ENCODE measurements at regions not wholly inside any gene's neighbourhood (a gene's known extent, or its start where the extent isn't known, plus 50 kb on each side); places are given as distances from the start of the nearest gene placed in this dataset.

DNA sequence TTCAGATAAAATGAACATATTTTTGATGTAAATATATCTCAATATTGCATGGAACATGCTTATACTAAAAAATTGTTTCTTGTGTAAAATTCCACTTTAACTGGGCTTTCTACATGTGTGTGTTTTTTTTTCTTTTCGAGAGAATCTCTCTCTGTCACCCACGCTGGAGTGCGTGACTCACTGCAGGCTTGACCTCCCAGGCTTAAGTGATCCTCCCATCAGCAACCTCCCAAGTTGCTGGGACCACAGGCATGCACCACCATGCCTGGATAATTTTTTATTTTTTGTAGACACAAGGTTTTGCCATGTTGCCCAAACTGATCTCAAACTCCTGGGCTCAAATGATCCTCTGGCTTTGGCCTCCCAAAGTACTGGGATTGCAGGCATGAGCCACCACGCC is 254.6 kb downstream of the LOXHD1 start:
- no peak overlapping the region for H3K4me3 ChIP-seq (ENCODE audit: low read length)
- H3K36me3 ChIP-seq (ENCODE audit: control insufficient read depth, insufficient read depth, low read length): no peaks in the 10 kb centered on the region
- no peak overlapping the region for H3K27ac ChIP-seq (ENCODE audit: low read length)
- no peaks in the 10 kb centered on the region for H3K27me3 ChIP-seq (ENCODE audit: control insufficient read depth, insufficient read depth, low read length)
- no peak for DNase-seq (ENCODE audit: low read depth, low spot score)
- H3K9me3 ChIP-seq (ENCODE audit: control insufficient read depth, insufficient read depth, low read length): no peaks in the 10 kb centered on the region
- WGBS (ENCODE audit: insufficient coverage, insufficient read length): no CpG with 5 or more reads among the region's 4 CpGs
- H3K4me1 ChIP-seq (ENCODE audit: control insufficient read depth, insufficient read depth, low read length): peaks cover 1% of the 10 kb centered on the region; the same call in 1 of the 2 replicates

DNA sequence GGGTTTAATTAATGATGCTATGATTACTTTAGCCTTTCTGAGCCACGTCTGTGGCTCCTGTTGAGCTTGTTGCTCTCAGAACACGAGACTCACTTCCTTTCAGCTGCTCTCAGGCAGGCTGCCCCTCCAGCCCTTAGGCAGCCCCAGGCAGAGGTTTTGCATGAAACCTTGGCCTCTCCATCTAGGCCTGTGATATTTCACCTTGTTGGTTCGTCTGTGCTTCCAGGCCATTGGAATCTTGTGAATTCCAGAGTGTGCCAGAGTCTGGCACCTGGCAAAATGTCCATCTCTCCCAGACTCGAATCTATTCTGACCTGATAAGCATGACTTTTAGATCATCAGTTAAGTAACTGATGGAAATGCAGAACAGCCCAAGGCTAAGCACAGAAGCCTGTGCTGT is 254.1 kb downstream of the LOXHD1 start:
- no peak for DNase-seq (ENCODE audit: low read depth, low spot score)
- Histone ChIP-seq H3K27ac (ENCODE audit: low read length) (no peak overlapping the region), H3K4me3 (ENCODE audit: low read length) (no peak overlapping the region), H3K36me3 (ENCODE audit: control insufficient read depth, insufficient read depth, low read length) (no peaks in the 10 kb centered on the region), H3K4me1 (ENCODE audit: control insufficient read depth, insufficient read depth, low read length) (peaks cover 1% of the 10 kb centered on the region; the same call in 1 of the 2 replicates), H3K27me3 (ENCODE audit: control insufficient read depth, insufficient read depth, low read length) (no peaks in the 10 kb centered on the region), H3K9me3 (ENCODE audit: control insufficient read depth, insufficient read depth, low read length) (no peaks in the 10 kb centered on the region)
- no CpG with 5 or more reads among the region's 4 CpGs for WGBS (ENCODE audit: insufficient coverage, insufficient read length)

- H3K27ac ChIP-seq (ENCODE audit: low read length): no peak overlapping the region
- H3K4me3 ChIP-seq (ENCODE audit: low read length): no peak overlapping the region
- no CpG with 5 or more reads among the region's 9 CpGs for WGBS (ENCODE audit: insufficient coverage, insufficient read length)
- H3K27me3 ChIP-seq (ENCODE audit: control insufficient read depth, insufficient read depth, low read length): no peaks in the 10 kb centered on the region
- H3K4me1 ChIP-seq (ENCODE audit: control insufficient read depth, insufficient read depth, low read length): peaks cover 1% of the 10 kb centered on the region; the same call in 1 of the 2 replicates
- no peaks in the 10 kb centered on the region for H3K36me3 ChIP-seq (ENCODE audit: control insufficient read depth, insufficient read depth, low read length)
- no peak for DNase-seq (ENCODE audit: low read depth, low spot score)
- no peaks in the 10 kb centered on the region for H3K9me3 ChIP-seq (ENCODE audit: control insufficient read depth, insufficient read depth, low read length)
Observed at GRCh38 chr18:46405832-46406538, 251.0 kb downstream of the LOXHD1 start.

DNA sequence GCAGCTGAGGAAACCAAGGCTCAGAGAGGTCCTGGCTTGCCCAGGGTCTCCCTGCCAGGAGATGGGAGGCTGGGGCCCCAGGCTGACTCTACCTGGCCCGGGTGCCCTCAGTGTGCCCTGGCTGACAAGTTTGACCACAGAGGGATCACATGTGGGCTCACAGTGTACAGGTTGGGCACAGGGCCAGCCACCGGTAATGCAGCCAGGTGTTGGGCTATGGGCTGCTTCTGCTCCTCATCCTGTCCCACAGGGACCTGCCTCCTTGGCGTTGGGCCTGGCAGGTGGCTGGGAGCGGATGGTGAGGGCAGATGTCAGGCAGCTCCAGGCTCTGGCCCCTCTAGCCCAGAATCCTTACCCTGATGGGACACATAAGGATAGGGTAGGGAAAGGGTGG is 250.5 kb downstream of the LOXHD1 start:
- no peak for DNase-seq (ENCODE audit: low read depth, low spot score)
- H3K9me3 ChIP-seq (ENCODE audit: control insufficient read depth, insufficient read depth, low read length): no peaks in the 10 kb centered on the region
- no peak overlapping the region for H3K27ac ChIP-seq (ENCODE audit: low read length)
- no peaks in the 10 kb centered on the region for H3K36me3 ChIP-seq (ENCODE audit: control insufficient read depth, insufficient read depth, low read length)
- H3K4me1 ChIP-seq (ENCODE audit: control insufficient read depth, insufficient read depth, low read length): peaks cover 1% of the 10 kb centered on the region; the same call in 1 of the 2 replicates
- no CpG with 5 or more reads among the region's 4 CpGs for WGBS (ENCODE audit: insufficient coverage, insufficient read length)
- H3K27me3 ChIP-seq (ENCODE audit: control insufficient read depth, insufficient read depth, low read length): no peaks in the 10 kb centered on the region
- H3K4me3 ChIP-seq (ENCODE audit: low read length): no peak overlapping the region

GRCh38 chr18:46407486-46408166 is 249.4 kb downstream of the LOXHD1 start:
- Histone ChIP-seq H3K27me3 (ENCODE audit: control insufficient read depth, insufficient read depth, low read length) (no peaks in the 10 kb centered on the region), H3K9me3 (ENCODE audit: control insufficient read depth, insufficient read depth, low read length) (no peaks in the 10 kb centered on the region), H3K27ac (ENCODE audit: low read length) (no peak overlapping the region), H3K4me1 (ENCODE audit: control insufficient read depth, insufficient read depth, low read length) (peaks cover 8% of the 10 kb centered on the region), H3K36me3 (ENCODE audit: control insufficient read depth, insufficient read depth, low read length) (no peaks in the 10 kb centered on the region), H3K4me3 (ENCODE audit: low read length) (no peak overlapping the region)
- no CpG with 5 or more reads among the region's 6 CpGs for WGBS (ENCODE audit: insufficient coverage, insufficient read length)
- DNase-seq (ENCODE audit: low read depth, low spot score): no peak

DNA sequence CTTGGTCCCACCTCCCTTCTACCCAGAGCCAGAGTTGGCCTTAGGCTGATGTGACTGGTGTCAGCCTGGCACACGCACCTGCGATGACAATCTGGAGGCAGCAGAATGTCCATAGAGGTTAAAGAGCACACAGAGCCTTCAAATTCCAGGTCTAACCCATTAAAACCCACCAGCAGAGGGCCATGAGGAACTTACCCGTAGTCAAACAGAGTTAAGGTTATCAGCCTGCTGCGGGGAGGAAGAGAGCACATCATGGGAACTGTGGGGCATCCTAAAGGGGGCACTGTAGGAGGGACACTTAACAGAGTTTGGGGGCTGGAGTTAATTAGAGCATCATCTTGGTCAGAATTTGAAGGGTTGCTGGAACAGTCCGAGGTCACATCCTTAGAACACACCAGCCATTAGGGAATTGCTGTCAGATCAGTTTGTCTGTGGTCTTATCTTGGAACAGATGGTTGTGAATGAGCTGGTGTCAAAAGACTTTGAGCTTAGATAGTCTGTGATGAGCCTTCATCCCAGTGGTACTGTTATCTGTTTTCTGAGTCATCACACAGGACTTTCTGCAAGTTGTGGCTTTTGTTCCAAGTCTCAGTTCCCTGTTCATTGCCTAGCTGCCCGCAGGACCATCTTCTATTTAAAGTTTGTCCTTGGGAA is 248.6 kb downstream of the LOXHD1 start:
- H3K27me3 ChIP-seq (ENCODE audit: control insufficient read depth, insufficient read depth, low read length): no peaks in the 10 kb centered on the region
- no CpG with 5 or more reads among the region's 6 CpGs for WGBS (ENCODE audit: insufficient coverage, insufficient read length)
- no peak for DNase-seq (ENCODE audit: low read depth, low spot score)
- H3K27ac ChIP-seq (ENCODE audit: low read length): no peak overlapping the region
- peaks cover 10% of the 10 kb centered on the region for H3K4me1 ChIP-seq (ENCODE audit: control insufficient read depth, insufficient read depth, low read length)
- no peaks in the 10 kb centered on the region for H3K36me3 ChIP-seq (ENCODE audit: control insufficient read depth, insufficient read depth, low read length)
- H3K9me3 ChIP-seq (ENCODE audit: control insufficient read depth, insufficient read depth, low read length): no peaks in the 10 kb centered on the region
- H3K4me3 ChIP-seq (ENCODE audit: low read length): no peak overlapping the region

DNA sequence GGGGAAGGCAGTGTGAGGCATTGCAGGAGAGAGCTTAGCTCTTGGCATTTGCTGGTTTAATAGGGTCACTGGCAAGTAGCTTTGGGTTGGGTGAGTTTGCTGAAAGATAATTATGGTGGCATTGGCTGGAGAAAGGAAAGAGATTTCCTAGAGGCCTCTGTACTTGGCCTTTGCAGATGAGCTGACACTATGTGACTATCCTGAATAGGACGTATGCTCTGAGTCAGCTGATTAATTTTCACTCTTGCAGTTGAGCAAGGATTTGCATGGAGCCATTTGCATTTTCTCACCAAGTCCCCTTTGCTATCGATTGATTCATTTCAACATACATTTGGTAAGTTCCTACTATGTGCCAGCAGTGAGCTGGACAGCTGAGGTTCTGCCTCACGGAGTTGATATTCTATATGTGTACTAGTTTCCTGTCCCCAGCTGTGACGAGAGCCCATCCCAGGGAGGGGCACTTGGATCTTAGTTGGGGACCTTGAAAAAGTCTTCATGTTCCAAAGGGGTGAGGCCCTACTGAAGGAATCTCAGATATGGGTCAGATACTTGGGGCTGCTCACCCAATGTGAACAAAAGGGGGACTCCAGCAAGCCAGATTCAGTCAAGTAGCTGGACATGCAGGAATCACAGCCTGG is 245.7 kb downstream of the LOXHD1 start:
- H3K27ac ChIP-seq (ENCODE audit: low read length): no peak overlapping the region
- H3K4me3 ChIP-seq (ENCODE audit: low read length): no peak overlapping the region
- no CpG with 5 or more reads among the region's 4 CpGs for WGBS (ENCODE audit: insufficient coverage, insufficient read length)
- H3K27me3 ChIP-seq (ENCODE audit: control insufficient read depth, insufficient read depth, low read length): no peaks in the 10 kb centered on the region
- DNase-seq (ENCODE audit: low read depth, low spot score): no peak
- H3K4me1 ChIP-seq (ENCODE audit: control insufficient read depth, insufficient read depth, low read length): peaks cover 16% of the 10 kb centered on the region
- H3K9me3 ChIP-seq (ENCODE audit: control insufficient read depth, insufficient read depth, low read length): no peaks in the 10 kb centered on the region
- no peaks in the 10 kb centered on the region for H3K36me3 ChIP-seq (ENCODE audit: control insufficient read depth, insufficient read depth, low read length)

DNA sequence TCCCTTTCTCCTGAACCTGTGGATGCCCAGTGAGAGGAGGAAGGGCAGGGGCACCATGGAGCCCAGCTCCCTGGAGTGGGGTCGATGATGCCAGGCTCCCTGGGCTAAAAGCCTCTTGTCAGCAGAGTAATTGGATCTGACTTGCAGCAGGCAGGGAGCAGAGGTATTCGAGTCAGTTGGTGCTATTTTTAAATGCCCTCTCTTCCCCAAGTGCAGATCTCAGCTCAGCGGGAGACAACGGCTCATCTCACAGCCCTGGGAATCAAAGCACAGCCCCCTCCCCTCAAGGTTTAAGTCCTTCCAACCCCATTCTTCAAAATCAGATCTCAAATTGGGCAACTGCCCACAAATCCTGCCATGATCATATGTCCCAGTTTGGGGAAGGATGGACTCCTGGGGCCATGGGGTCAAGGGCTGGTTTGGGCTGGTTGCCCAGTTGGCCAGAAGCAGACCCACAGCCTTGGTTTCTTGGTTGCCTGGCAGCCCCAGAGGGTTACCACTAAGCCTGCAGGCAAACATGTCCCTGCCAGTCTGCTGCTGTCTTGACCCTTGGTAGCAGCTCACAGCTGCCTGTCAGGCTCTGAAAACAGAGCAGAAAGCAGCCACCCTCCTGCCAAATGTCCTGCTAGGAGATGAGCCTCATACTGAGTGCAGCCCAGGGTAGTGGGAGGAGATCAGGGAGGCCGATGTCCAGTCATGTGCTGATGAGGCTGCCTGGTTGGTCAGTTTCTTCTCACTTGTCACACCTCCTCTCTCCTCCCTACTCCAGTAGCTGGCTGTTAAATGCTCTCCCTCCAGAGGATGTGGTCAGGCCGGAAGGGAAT is 244.9 kb downstream of the LOXHD1 start:
- no peak for DNase-seq (ENCODE audit: low read depth, low spot score)
- Histone ChIP-seq H3K4me1 (ENCODE audit: control insufficient read depth, insufficient read depth, low read length) (peaks cover 16% of the 10 kb centered on the region), H3K9me3 (ENCODE audit: control insufficient read depth, insufficient read depth, low read length) (no peaks in the 10 kb centered on the region), H3K27ac (ENCODE audit: low read length) (no peak overlapping the region), H3K4me3 (ENCODE audit: low read length) (no peak overlapping the region), H3K36me3 (ENCODE audit: control insufficient read depth, insufficient read depth, low read length) (no peaks in the 10 kb centered on the region), H3K27me3 (ENCODE audit: control insufficient read depth, insufficient read depth, low read length) (no peaks in the 10 kb centered on the region)
- no CpG with 5 or more reads among the region's 6 CpGs for WGBS (ENCODE audit: insufficient coverage, insufficient read length)

DNA sequence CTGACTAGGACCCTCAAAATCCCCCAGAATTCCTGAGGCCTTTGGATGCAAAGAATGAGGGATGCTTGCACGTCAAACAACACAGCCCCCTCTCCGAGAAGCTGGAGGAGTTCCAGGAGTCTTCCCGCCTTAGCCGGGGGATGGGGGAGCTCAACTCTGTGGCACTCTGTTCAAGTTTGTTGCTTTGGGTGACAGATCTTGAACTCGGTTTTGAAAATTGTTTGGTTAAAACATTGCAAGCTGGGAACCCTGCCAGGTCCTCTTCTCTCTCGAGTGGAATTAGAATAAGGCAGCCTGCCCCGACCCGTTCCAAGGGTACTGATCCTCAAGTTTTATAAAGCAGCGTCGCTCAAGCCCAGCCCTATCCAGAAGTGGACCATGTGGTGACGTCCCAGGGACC is 244.1 kb downstream of the LOXHD1 start:
- Histone ChIP-seq H3K36me3 (ENCODE audit: control insufficient read depth, insufficient read depth, low read length) (no peaks in the 10 kb centered on the region), H3K27me3 (ENCODE audit: control insufficient read depth, insufficient read depth, low read length) (no peaks in the 10 kb centered on the region), H3K4me3 (ENCODE audit: low read length) (no peak overlapping the region), H3K27ac (ENCODE audit: low read length) (no peak overlapping the region), H3K4me1 (ENCODE audit: control insufficient read depth, insufficient read depth, low read length) (peaks cover 16% of the 10 kb centered on the region), H3K9me3 (ENCODE audit: control insufficient read depth, insufficient read depth, low read length) (no peaks in the 10 kb centered on the region)
- no peak for DNase-seq (ENCODE audit: low read depth, low spot score)
- no CpG with 5 or more reads among the region's 11 CpGs for WGBS (ENCODE audit: insufficient coverage, insufficient read length)

- H3K27ac ChIP-seq (ENCODE audit: low read length): no peak overlapping the region
- no CpG with 5 or more reads among the region's 3 CpGs for WGBS (ENCODE audit: insufficient coverage, insufficient read length)
- H3K4me1 ChIP-seq (ENCODE audit: control insufficient read depth, insufficient read depth, low read length): peaks cover 16% of the 10 kb centered on the region
- H3K4me3 ChIP-seq (ENCODE audit: low read length): no peak overlapping the region
- no peaks in the 10 kb centered on the region for H3K27me3 ChIP-seq (ENCODE audit: control insufficient read depth, insufficient read depth, low read length)
- H3K36me3 ChIP-seq (ENCODE audit: control insufficient read depth, insufficient read depth, low read length): no peaks in the 10 kb centered on the region
- no peak for DNase-seq (ENCODE audit: low read depth, low spot score)
- no peaks in the 10 kb centered on the region for H3K9me3 ChIP-seq (ENCODE audit: control insufficient read depth, insufficient read depth, low read length)
Observed at GRCh38 chr18:46413684-46414083, 243.3 kb downstream of the LOXHD1 start.
